Gastrocnemius medialis (tissue), 4 donors: ENCODE measurements at regions not wholly inside any gene's neighbourhood (a gene's known extent, or its start where the extent isn't known, plus 50 kb on each side); places are given as distances from the start of the nearest gene placed in this dataset.

ENCODE experiments used
- CTCF ChIP-seq, 5 experiments: fragments of 450-650 bp in 3 of 5; fragments of 200-600 bp in 2 of 5; sonication (generic) in 2 of 5; IDR thresholded peaks in 4 of 5; conservative IDR thresholded peaks in 1 of 5; 1 replicate in 4 of 5; 2 replicates in 1 of 5; pipeline ENCODE4 v1.5.1; 2016 to 2019; ENCODE audit warnings: antibody characterized with exemption in 5 of 5, mild to moderate bottlenecking in 3 of 5, moderate library complexity in 3 of 5
- POLR2A ChIP-seq, 2 donors: fragments of 450-650 bp; IDR thresholded peaks; one replicate each; pipeline ENCODE4 v1.6.1; 2017; ENCODE audit warnings: antibody characterized with exemption in 2 of 2, mild to moderate bottlenecking in 2 of 2, moderate library complexity in 2 of 2

GRCh38 chr21:41653243-41653953 is 113.5 kb downstream of the RIPK4 start:
- TF ChIP-seq CTCF (IDR thresholded peaks at IDR 0.05 in 4 of 5, conservative IDR thresholded peaks at IDR 0.05 in 1 of 5): no peak
- no peak for TF ChIP-seq POLR2A (IDR thresholded peaks at IDR 0.05)
